GM21825 (cell line): ENCODE measurements at regions not wholly inside any gene's neighbourhood (a gene's known extent, or its start where the extent isn't known, plus 50 kb on each side); places are given as distances from the start of the nearest gene placed in this dataset.
"Not testable (repeated sequence)": the region's sequence is repeated elsewhere in the genome, so short reads cannot be mapped to it uniquely, and the experiment has no call there.

ENCODE experiments used
- ATAC-seq: cut with Tn5 transposase; IDR thresholded peaks from one replicate; pipeline ENCODE4 v1.9.1; 2021; ENCODE audit warnings: mild to moderate bottlenecking, moderate library complexity; ENCODE audit not compliant: unreplicated experiment

- no peak for ATAC-seq
Measured at GRCh38 chr9:108430655-108431054, 425.1 kb downstream of the ACTL7B start.

GRCh38 chr9:108427751-108428150 lies 428.0 kb downstream of the ACTL7B start:
- ATAC-seq, result no peak

GRCh38 chr9:108426421-108426940 lies 429.3 kb downstream of the ACTL7B start:
- ATAC-seq, result not testable (repeated sequence)

- no peak for ATAC-seq
Measured at GRCh38 chr9:108423433-108423832, 432.4 kb downstream of the ACTL7B start.

GRCh38 chr9:108419379-108419778 lies 436.4 kb downstream of the ACTL7B start:
- no peak for ATAC-seq

- ATAC-seq, result no peak
Measured at GRCh38 chr9:108417726-108418125, 438.1 kb downstream of the ACTL7B start.

GRCh38 chr9:108417312-108417711 lies 438.5 kb downstream of the ACTL7B start:
- no peak for ATAC-seq

- no peak for ATAC-seq
Measured at GRCh38 chr9:108416324-108416723, 439.5 kb downstream of the ACTL7B start.

- ATAC-seq, result no peak
Measured at GRCh38 chr9:108413809-108414208, 442.0 kb downstream of the ACTL7B start.

GRCh38 chr9:108412755-108413154 lies 443.0 kb downstream of the ACTL7B start:
- no peak for ATAC-seq

- no peak for ATAC-seq
Measured at GRCh38 chr9:108411632-108412031, 444.2 kb downstream of the ACTL7B start.

- no peak for ATAC-seq
Measured at GRCh38 chr9:108410161-108410560, 445.6 kb downstream of the ACTL7B start.

- no peak for ATAC-seq
Measured at GRCh38 chr9:108400297-108400696, 455.5 kb downstream of the ACTL7B start.

- ATAC-seq, result no peak
Measured at GRCh38 chr9:108399851-108400250, 455.9 kb downstream of the ACTL7B start.

- no peak for ATAC-seq
Measured at GRCh38 chr9:108397286-108397685, 458.5 kb downstream of the ACTL7B start.

- ATAC-seq, result no peak
Measured at GRCh38 chr9:108396611-108397010, 459.2 kb downstream of the ACTL7B start.

GRCh38 chr9:108396193-108396592 lies 459.6 kb downstream of the ACTL7B start:
- no peak for ATAC-seq

- ATAC-seq, result no peak
Measured at GRCh38 chr9:108395421-108395820, 460.4 kb downstream of the ACTL7B start.

- ATAC-seq, result no peak
Measured at GRCh38 chr9:108394726-108395125, 461.1 kb downstream of the ACTL7B start.

- not testable (repeated sequence) for ATAC-seq
Measured at GRCh38 chr9:108393481-108394001, 462.2 kb downstream of the ACTL7B start.

GRCh38 chr9:108392877-108393276 lies 462.9 kb downstream of the ACTL7B start:
- ATAC-seq, result no peak

- ATAC-seq, result no peak
Measured at GRCh38 chr9:108389056-108389455, 466.7 kb downstream of the ACTL7B start.

GRCh38 chr9:108386859-108387384 lies 468.9 kb downstream of the ACTL7B start:
- no peak for ATAC-seq
